Lower leg skin (tissue), 4 donors: ENCODE measurements at regions not wholly inside any gene's neighbourhood (a gene's known extent, or its start where the extent isn't known, plus 50 kb on each side); places are given as distances from the start of the nearest gene placed in this dataset.

Source experiments
- DNase-seq, 2 donors: peaks; one replicate each; pipeline ENCODE4 v3.0.0-alpha.2; 2019; ENCODE audit warnings: low spot score in 2 of 2
- H3K4me3 ChIP-seq: fragments of 200-600 bp; sonication (generic); 2 replicates; pipeline ENCODE4 v1.5.1; 2017; ENCODE audit warnings: mild to moderate bottlenecking, low read depth; ENCODE audit not compliant: poor library complexity, severe bottlenecking
- CTCF ChIP-seq, 3 donors: fragments of 450-650 bp; IDR thresholded peaks; one replicate each; pipeline ENCODE4 v1.5.1; 2016; ENCODE audit warnings: antibody characterized with exemption in 3 of 3, mild to moderate bottlenecking in 3 of 3, moderate library complexity in 2 of 3
- POLR2A ChIP-seq, 2 donors: fragments of 450-650 bp; IDR thresholded peaks; one replicate each; pipeline ENCODE4 v1.6.1; 2016 to 2017; ENCODE audit warnings: antibody characterized with exemption in 2 of 2, mild to moderate bottlenecking in 1 of 2, moderate library complexity in 1 of 2
- WGBS, 2 donors: methylation state at CpG; one replicate each; pipeline ENCODE4 v1.1.5; 2018; 5-methylcytosine and 5-hydroxymethylcytosine counted together
- intact Hi-C: fragments of 100-400 bp; cut with DNase I; formaldehyde crosslinking; loops from one replicate; pipeline ENCODE4 v1.15.0; 2023; ENCODE audit warnings: low total_unique reads

GRCh38 chr5:174307031-174307408 is 261.5 kb downstream of the NSG2 start:
- peak in 1 of 2 donors; percentile 29 for DNase-seq
- intact Hi-C loops: no loop called here
- H3K4me3 ChIP-seq: no peak overlapping the region
- 56 to 58% methylated on average over 11 of the region's 11 CpGs for WGBS, 2 donors
- no peak for TF ChIP-seq CTCF (IDR thresholded peaks at IDR 0.05)
- TF ChIP-seq POLR2A (IDR thresholded peaks at IDR 0.05): no peak

- WGBS, 2 donors: 68 to 88% methylated on average over 12 of the region's 12 CpGs
These were observed 262.3 kb downstream of the NSG2 start for GRCh38 chr5:174307656-174308271.

GRCh38 chr5:174309131-174309795 is 263.8 kb downstream of the NSG2 start:
- TF ChIP-seq POLR2A (IDR thresholded peaks at IDR 0.05): no peak
- TF ChIP-seq CTCF (IDR thresholded peaks at IDR 0.05): no peak
- DNase-seq: peak in 1 of 2 donors; percentile 40
- 70 to 74% methylated on average over 14 of the region's 14 CpGs for WGBS, 2 donors
- H3K4me3 ChIP-seq: no peak overlapping the region
- intact Hi-C loops: no loop called here

More at GRCh38 chr5:174307656-174308271, 262.3 kb downstream of the NSG2 start:
- intact Hi-C loops: no loop called here
- H3K4me3 ChIP-seq: no peak overlapping the region
- DNase-seq: peak in 1 of 2 donors; percentile 65
- no peak for TF ChIP-seq CTCF (IDR thresholded peaks at IDR 0.05)
- TF ChIP-seq POLR2A (IDR thresholded peaks at IDR 0.05): no peak

- peak in 1 of 2 donors; percentile 37 for DNase-seq
- intact Hi-C loops: loop anchor here (5.0 to 10.0 kb wide), 2 partner anchors 263 to 695 kb away; partner anchors contain the start of genes BOD1 and NSG2
- no peak overlapping the region for H3K4me3 ChIP-seq
These were observed 264.7 kb downstream of the NSG2 start for GRCh38 chr5:174310243-174310642.

GRCh38 chr5:174310706-174311105 is 265.2 kb downstream of the NSG2 start:
- no peak overlapping the region for H3K4me3 ChIP-seq
- no peak for TF ChIP-seq CTCF (IDR thresholded peaks at IDR 0.05)
- no peak for TF ChIP-seq POLR2A (IDR thresholded peaks at IDR 0.05)
- no peak for DNase-seq
- WGBS, 2 donors: 65 to 70% methylated on average over 4 of the region's 4 CpGs
- intact Hi-C loops: loop anchor here (5.0 to 10.0 kb wide), 2 partner anchors 263 to 696 kb away; partner anchors contain the start of genes BOD1 and NSG2

More at GRCh38 chr5:174310243-174310642, 264.7 kb downstream of the NSG2 start:
- TF ChIP-seq POLR2A (IDR thresholded peaks at IDR 0.05) (no peak), CTCF (IDR thresholded peaks at IDR 0.05) (no peak)
- 77 to 80% methylated on average over 10 of the region's 10 CpGs for WGBS, 2 donors
